HCT116 (cell line): ENCODE measurements at regions not wholly inside any gene's neighbourhood (a gene's known extent, or its start where the extent isn't known, plus 50 kb on each side); places are given as distances from the start of the nearest gene placed in this dataset.

ENCODE experiments used
- ATAC-seq: fragments of 200-7000 bp; cut with Tn5 transposase; 2 replicates; pipeline ENCODE4 v1.9.1; 2020; ENCODE audit warnings: mild to moderate bottlenecking, moderate library complexity
- BruUV-seq: library from RNA; stranded (reverse); fragments of 400-500 nt; replicated peaks from 2 replicates; lab custom pipeline; 2021; lab: Mats Ljungman, UMichigan
- CTCF ChIA-PET: fragments of 300-600 bp; sonication (Branson Sonifier 250); formaldehyde crosslinking; loops from one replicate; lab custom pipeline; 2021; ENCODE audit warnings: antibody characterized with exemption; lab: Charles Lee
- POLR2A ChIA-PET: fragments of 300-600, 350-600 bp; sonication (Branson Sonifier 250); formaldehyde crosslinking; loops from one replicate; lab custom pipeline; 2021; ENCODE audit warnings: antibody characterized with exemption; lab: Charles Lee
- RAD21 ChIA-PET, 2 experiments: fragments of 300-600 bp; sonication (Branson Sonifier 250); formaldehyde crosslinking; loops; one replicate each; lab custom pipeline; 2023; ENCODE audit warnings: low total read pairs in 2 of 2; ENCODE audit not compliant: uncharacterized antibody in 2 of 2, unreplicated experiment in 2 of 2, low non-redundant PET in 1 of 2; lab: Charles Lee
- DNase-seq: peaks from one replicate; pipeline ENCODE4 v3.0.0-alpha.2; 2010; ENCODE audit warnings: low read depth, low spot score
- H2AFZ ChIP-seq: fragments of 200-600 bp; shearing (Covaris generic), sonication (generic); 2 replicates; pipeline ENCODE4 v1.6.1; 2017; ENCODE audit warnings: low read depth, mixed run types, mixed read lengths, antibody characterized with exemption, low read length; ENCODE audit not compliant: poor library complexity, severe bottlenecking
- H3K27ac ChIP-seq: 2 replicates; pipeline ENCODE4 v1.5.1; 2012; ENCODE audit warnings: low read depth, low read length
- H3K27me3 ChIP-seq: fragments of 200-600 bp; sonication (generic); 2 replicates; pipeline ENCODE4 v1.6.1; 2016; ENCODE audit warnings: mixed run types, low read length, mixed read lengths; ENCODE audit not compliant: insufficient read depth
- H3K36me3 ChIP-seq, 2 experiments: fragments of 200-500 bp in 1 of 2; fragments of 200-600 bp in 1 of 2; sonication (Bioruptor generic) in 1 of 2; sonication (generic) in 1 of 2; 2 replicates each; pipeline versions ENCODE4 v1.5.1 to v1.6.1; 2014 to 2016; ENCODE audit warnings: low read length in 2 of 2, inconsistent platforms in 1 of 2, mixed read lengths in 1 of 2, mixed run types in 1 of 2; ENCODE audit not compliant: insufficient read depth in 2 of 2, control insufficient read depth in 1 of 2
- H3K4me1 ChIP-seq, 2 experiments: fragments of 200-600 bp in 1 of 2; sonication (generic) in 1 of 2; 2 replicates each; pipeline versions ENCODE4 v1.5.1 to v1.6.1; 2012 to 2017; ENCODE audit warnings: low read length in 2 of 2, inconsistent platforms in 1 of 2, mild to moderate bottlenecking in 1 of 2, mixed read lengths in 1 of 2, mixed run types in 1 of 2, moderate library complexity in 1 of 2; ENCODE audit not compliant: insufficient read depth in 2 of 2, control insufficient read depth in 1 of 2
- H3K4me2 ChIP-seq: fragments of 200-600 bp; sonication (generic); 2 replicates; pipeline ENCODE4 v1.6.1; 2017; ENCODE audit warnings: mixed run types, low read length, mixed read lengths
- H3K4me3 ChIP-seq, 2 experiments: fragments of 200-600 bp in 1 of 2; sonication (generic) in 1 of 2; replicated peaks in 1 of 2; 2 replicates each; pipeline ENCODE4 v1.5.1; 2011 to 2016; ENCODE audit warnings: low read length in 2 of 2, control low read depth in 1 of 2, low read depth in 1 of 2, mild to moderate bottlenecking in 1 of 2, mixed read lengths in 1 of 2, mixed run types in 1 of 2
- H3K79me2 ChIP-seq: fragments of 200-600 bp; sonication (generic); 2 replicates; pipeline ENCODE4 v1.6.1; 2017; ENCODE audit warnings: mild to moderate bottlenecking, mixed run types, low read length, moderate library complexity, mixed read lengths; ENCODE audit not compliant: insufficient read depth
- H3K9ac ChIP-seq: fragments of 200-600 bp; sonication (generic); 2 replicates; pipeline ENCODE4 v1.6.1; 2016; ENCODE audit warnings: low read length, mixed read lengths
- H3K9me2 ChIP-seq: fragments of 200-600 bp; sonication (generic), shearing (Covaris generic); 2 replicates; pipeline ENCODE4 v1.6.1; 2017; ENCODE audit warnings: mixed run types, mild to moderate bottlenecking, moderate library complexity; ENCODE audit not compliant: insufficient read depth
- H3K9me3 ChIP-seq, 2 experiments: fragments of 200-500 bp in 1 of 2; fragments of 200-600 bp in 1 of 2; sonication (Bioruptor generic) in 1 of 2; sonication (generic) in 1 of 2; 2 replicates each; pipeline ENCODE4 v1.6.1; 2014 to 2017; ENCODE audit warnings: low read length in 2 of 2, mixed read lengths in 2 of 2, inconsistent platforms in 1 of 2, low read depth in 1 of 2, mild to moderate bottlenecking in 1 of 2, mixed run types in 1 of 2, moderate library complexity in 1 of 2; ENCODE audit not compliant: control insufficient read depth in 1 of 2, insufficient read depth in 1 of 2
- H4K20me1 ChIP-seq: fragments of 200-600 bp; sonication (generic), shearing (Covaris generic); 2 replicates; pipeline ENCODE4 v1.6.1; 2017; ENCODE audit warnings: mixed run types, mild to moderate bottlenecking, moderate library complexity; ENCODE audit not compliant: insufficient read depth
- CBX3 ChIP-seq: IDR thresholded peaks from 2 replicates; pipeline ENCODE4 v1.6.1; 2012; ENCODE audit warnings: low read depth
- CEBPB ChIP-seq: IDR thresholded peaks from 2 replicates; pipeline ENCODE4 v1.6.1; 2012; ENCODE audit warnings: low read depth
- ELF1 ChIP-seq: IDR thresholded peaks from 2 replicates; pipeline ENCODE4 v1.6.1; 2012; ENCODE audit warnings: low read depth, borderline replicate concordance
- FOSL1 ChIP-seq: IDR thresholded peaks from 2 replicates; pipeline ENCODE4 v1.6.1; 2012; ENCODE audit warnings: low read depth
- JUND ChIP-seq: IDR thresholded peaks from 2 replicates; pipeline ENCODE4 v1.6.1; 2012
- MAX ChIP-seq: IDR thresholded peaks from 2 replicates; pipeline ENCODE4 v1.6.1; 2012
- POLR2AphosphoS5 ChIP-seq: IDR thresholded peaks from 2 replicates; pipeline ENCODE4 v1.6.1; 2011; ENCODE audit warnings: mild to moderate bottlenecking, low read depth, low read length, moderate library complexity
- RAD21 ChIP-seq: IDR thresholded peaks from 2 replicates; pipeline ENCODE4 v1.6.1; 2012; ENCODE audit warnings: low read depth, mild to moderate bottlenecking
- REST ChIP-seq: IDR thresholded peaks from 2 replicates; pipeline ENCODE4 v1.6.1; 2012; ENCODE audit warnings: low read depth
- SIN3A ChIP-seq: IDR thresholded peaks from 2 replicates; pipeline ENCODE4 v1.6.1; 2012; ENCODE audit warnings: low read depth
- YY1 ChIP-seq: IDR thresholded peaks from 2 replicates; pipeline ENCODE4 v1.6.1; 2011; ENCODE audit warnings: low read length, low read depth, moderate library complexity, mild to moderate bottlenecking; ENCODE audit not compliant: insufficient replicate concordance; ENCODE audit errors: extremely low read depth
- ZNF274 ChIP-seq: fragments of 200-500 bp; sonication (Bioruptor generic); IDR thresholded peaks from 2 replicates; pipeline ENCODE4 v1.6.1; 2014; ENCODE audit warnings: mild to moderate bottlenecking, low read depth, low read length, inconsistent platforms
- intact Hi-C: fragments of 100-400 bp; cut with micrococcal nuclease; formaldehyde crosslinking; loops from 2 replicates; pipeline ENCODE4 v1.10.0; 2022

GRCh38 chr9:134526584-134527477 is 114.8 kb upstream of the COL5A1 start:
- Histone ChIP-seq H3K9ac (no peak overlapping the region), H3K36me3 (no peaks in the 10 kb centered on the region), H2AFZ (no peak overlapping the region), H3K9me2 (no peaks in the 10 kb centered on the region), H3K4me1 (no peaks in the 10 kb centered on the region), H3K27me3 (peaks cover 3% of the 10 kb centered on the region; the same call in 1 of the 2 replicates), H3K4me3 (no peak overlapping the region), H3K4me2 (no peak overlapping the region), H3K9me3 (peaks cover 7 to 17% of the 10 kb centered on the region in 2 experiments; a peak in 2 of 4 replicates), H3K79me2 (no peaks in the 10 kb centered on the region), H4K20me1 (no peaks in the 10 kb centered on the region), H3K27ac (no peak overlapping the region)
- ChIA-PET CTCF (no interaction called here), POLR2A (no interaction called here), RAD21 (no interaction called here)
- ATAC-seq (no peak), DNase-seq (no peak)
- BruUV-seq = no TSS peak
- intact Hi-C loops = no loop called here
- no peak for TF ChIP-seq REST

- BruUV-seq = no TSS peak
- no peaks in the 10 kb centered on the region for H3K36me3 ChIP-seq
- ChIA-PET CTCF (no interaction called here), POLR2A (no interaction called here), RAD21 (no interaction called here)
- TF ChIP-seq CEBPB = no peak
- TF ChIP-seq SIN3A = no peak
- TF ChIP-seq ZNF274 = no peak
- no peak for TF ChIP-seq MAX
- TF ChIP-seq RAD21 = no peak
- no peak for TF ChIP-seq POLR2AphosphoS5
- no peak for TF ChIP-seq FOSL1
- no peak for TF ChIP-seq ELF1
- no peak for TF ChIP-seq REST
- TF ChIP-seq YY1 = no peak
- no peak for TF ChIP-seq JUND
- TF ChIP-seq CBX3 = no peak
- no peaks in the 10 kb centered on the region for H3K4me1 ChIP-seq
- H3K4me3 ChIP-seq = no peak overlapping the region
- no peaks in the 10 kb centered on the region for H3K9me2 ChIP-seq
- ATAC-seq (no peak), DNase-seq (no peak)
- H3K27ac ChIP-seq = no peak overlapping the region
- intact Hi-C loops = no loop called here
- H3K9me3 ChIP-seq = peaks cover 7 to 17% of the 10 kb centered on the region in 2 experiments; a peak in 2 of 4 replicates
- no peak overlapping the region for H3K4me2 ChIP-seq
- H3K9ac ChIP-seq = no peak overlapping the region
- H3K27me3 ChIP-seq = peaks cover 10% of the 10 kb centered on the region
- no peaks in the 10 kb centered on the region for H3K79me2 ChIP-seq
- no peak overlapping the region for H2AFZ ChIP-seq
- no peaks in the 10 kb centered on the region for H4K20me1 ChIP-seq
Measured at GRCh38 chr9:134530724-134531123, 110.9 kb upstream of the COL5A1 start.
